ENCODE measurements at regions not wholly inside any gene's neighbourhood (a gene's known extent, or its start where the extent isn't known, plus 50 kb on each side); places are given as distances from the start of the nearest gene placed in this dataset.

GRCh38 chr1:221458447-221459156, 283.3 kb downstream of the DUSP10 start:
- WGBS (ENCODE audit: insufficient coverage) = no CpG with 5 or more reads among the region's 5 CpGs
- no peak overlapping the region for H3K27ac ChIP-seq (ENCODE audit: low read depth, low read length)
- no peaks in the 10 kb centered on the region for H3K4me1 ChIP-seq (ENCODE audit: control insufficient read depth, insufficient read depth, low read length)
- no peak overlapping the region for H3K4me3 ChIP-seq (ENCODE audit: low read depth, low read length)
- DNase-seq (ENCODE audit: low read depth in 4 of 6, low spot score in 6 of 6) = peak in 2 of 6 donors; percentile 20 to 34
- H3K27me3 ChIP-seq (ENCODE audit: control insufficient read depth, insufficient read depth, low read length) = no peaks in the 10 kb centered on the region
- no peaks in the 10 kb centered on the region for H3K9me3 ChIP-seq (ENCODE audit: control insufficient read depth, insufficient read depth, low read length)
- no peaks in the 10 kb centered on the region for H3K36me3 ChIP-seq (ENCODE audit: control insufficient read depth, insufficient read depth, low read length)

DNA sequence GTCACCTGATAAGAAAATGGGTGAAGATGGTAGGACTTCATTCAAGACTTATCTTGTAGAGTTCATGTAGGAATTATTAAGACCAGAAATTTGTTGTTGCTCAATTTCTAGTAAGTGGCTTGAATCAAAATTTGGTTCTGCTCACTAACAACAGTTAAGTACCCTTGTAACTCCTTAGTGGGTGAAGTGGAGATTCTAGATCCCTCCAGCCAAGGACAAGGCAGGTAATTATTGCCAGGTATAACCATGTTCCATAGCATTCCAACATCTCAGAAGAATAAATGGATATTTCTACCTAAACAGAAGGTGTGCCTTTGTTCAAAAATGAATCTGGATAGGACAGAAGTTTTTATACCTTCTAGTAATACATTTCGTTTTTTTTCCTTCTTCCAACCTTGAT, 282.3 kb downstream of the DUSP10 start:
- H3K27ac ChIP-seq (ENCODE audit: low read depth, low read length) = no peak overlapping the region
- WGBS (ENCODE audit: insufficient coverage) = no CpG with 5 or more reads among the region's 1 CpG
- no peak for DNase-seq (ENCODE audit: low read depth in 4 of 6, low spot score in 6 of 6)

GRCh38 chr1:221462345-221462744, 279.5 kb downstream of the DUSP10 start:
- Histone ChIP-seq H3K36me3 (ENCODE audit: control insufficient read depth, insufficient read depth, low read length) (no peaks in the 10 kb centered on the region), H3K4me3 (ENCODE audit: low read depth, low read length) (no peak overlapping the region), H3K4me1 (ENCODE audit: control insufficient read depth, insufficient read depth, low read length) (no peaks in the 10 kb centered on the region), H3K27ac (ENCODE audit: low read depth, low read length) (no peak overlapping the region), H3K9me3 (ENCODE audit: control insufficient read depth, insufficient read depth, low read length) (no peaks in the 10 kb centered on the region), H3K27me3 (ENCODE audit: control insufficient read depth, insufficient read depth, low read length) (no peaks in the 10 kb centered on the region)
- no peak for DNase-seq (ENCODE audit: low read depth in 4 of 6, low spot score in 6 of 6)
- whole genome bisulfite sequencing (ENCODE audit: insufficient coverage) = 56% methylated on average over 1 of the region's 1 CpG

More for the DNA sequence above, 282.3 kb downstream of the DUSP10 start:
- Histone ChIP-seq H3K27me3 (ENCODE audit: control insufficient read depth, insufficient read depth, low read length) (no peaks in the 10 kb centered on the region), H3K4me3 (ENCODE audit: low read depth, low read length) (no peak overlapping the region), H3K9me3 (ENCODE audit: control insufficient read depth, insufficient read depth, low read length) (no peaks in the 10 kb centered on the region), H3K4me1 (ENCODE audit: control insufficient read depth, insufficient read depth, low read length) (no peaks in the 10 kb centered on the region), H3K36me3 (ENCODE audit: control insufficient read depth, insufficient read depth, low read length) (no peaks in the 10 kb centered on the region)

- Histone ChIP-seq H3K27me3 (ENCODE audit: control insufficient read depth, insufficient read depth, low read length) (peaks cover under 1% of the 10 kb centered on the region), H3K27ac (ENCODE audit: low read depth, low read length) (no peak overlapping the region), H3K36me3 (ENCODE audit: control insufficient read depth, insufficient read depth, low read length) (no peaks in the 10 kb centered on the region), H3K4me1 (ENCODE audit: control insufficient read depth, insufficient read depth, low read length) (no peaks in the 10 kb centered on the region), H3K9me3 (ENCODE audit: control insufficient read depth, insufficient read depth, low read length) (no peaks in the 10 kb centered on the region), H3K4me3 (ENCODE audit: low read depth, low read length) (no peak overlapping the region)
- no peak for DNase-seq (ENCODE audit: low read depth in 4 of 6, low spot score in 6 of 6)
- WGBS (ENCODE audit: insufficient coverage) = no CpG with 5 or more reads among the region's 6 CpGs
These were observed 273.3 kb downstream of the DUSP10 start for GRCh38 chr1:221468546-221468945.

DNA sequence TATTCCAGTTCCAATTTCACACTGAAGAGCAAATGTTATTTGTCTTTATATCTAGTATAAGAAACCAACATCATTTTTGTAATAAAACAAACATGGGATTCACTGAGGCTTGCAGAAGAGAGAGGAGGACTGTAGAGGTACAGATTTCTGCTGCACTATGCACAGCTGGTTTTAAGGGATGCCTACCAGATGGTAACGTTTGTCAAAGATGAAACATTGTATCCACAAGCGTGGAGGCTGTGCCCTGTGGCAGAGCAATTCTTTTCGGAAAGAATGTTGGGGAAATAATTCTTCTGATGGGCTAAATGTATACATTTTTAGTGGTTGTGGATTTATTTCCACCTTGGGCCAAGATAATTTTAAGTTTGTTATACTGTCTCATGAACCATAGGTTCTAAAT, 272.4 kb downstream of the DUSP10 start:
- Histone ChIP-seq H3K4me3 (ENCODE audit: low read depth, low read length) (no peak overlapping the region), H3K27ac (ENCODE audit: low read depth, low read length) (no peak overlapping the region), H3K36me3 (ENCODE audit: control insufficient read depth, insufficient read depth, low read length) (no peaks in the 10 kb centered on the region), H3K4me1 (ENCODE audit: control insufficient read depth, insufficient read depth, low read length) (no peaks in the 10 kb centered on the region), H3K27me3 (ENCODE audit: control insufficient read depth, insufficient read depth, low read length) (peaks cover 2% of the 10 kb centered on the region), H3K9me3 (ENCODE audit: control insufficient read depth, insufficient read depth, low read length) (no peaks in the 10 kb centered on the region)
- DNase-seq (ENCODE audit: low read depth in 4 of 6, low spot score in 6 of 6) = peak in 1 of 6 donors; percentile 51
- WGBS (ENCODE audit: insufficient coverage) = 59% methylated on average over 3 of the region's 3 CpGs

DNA sequence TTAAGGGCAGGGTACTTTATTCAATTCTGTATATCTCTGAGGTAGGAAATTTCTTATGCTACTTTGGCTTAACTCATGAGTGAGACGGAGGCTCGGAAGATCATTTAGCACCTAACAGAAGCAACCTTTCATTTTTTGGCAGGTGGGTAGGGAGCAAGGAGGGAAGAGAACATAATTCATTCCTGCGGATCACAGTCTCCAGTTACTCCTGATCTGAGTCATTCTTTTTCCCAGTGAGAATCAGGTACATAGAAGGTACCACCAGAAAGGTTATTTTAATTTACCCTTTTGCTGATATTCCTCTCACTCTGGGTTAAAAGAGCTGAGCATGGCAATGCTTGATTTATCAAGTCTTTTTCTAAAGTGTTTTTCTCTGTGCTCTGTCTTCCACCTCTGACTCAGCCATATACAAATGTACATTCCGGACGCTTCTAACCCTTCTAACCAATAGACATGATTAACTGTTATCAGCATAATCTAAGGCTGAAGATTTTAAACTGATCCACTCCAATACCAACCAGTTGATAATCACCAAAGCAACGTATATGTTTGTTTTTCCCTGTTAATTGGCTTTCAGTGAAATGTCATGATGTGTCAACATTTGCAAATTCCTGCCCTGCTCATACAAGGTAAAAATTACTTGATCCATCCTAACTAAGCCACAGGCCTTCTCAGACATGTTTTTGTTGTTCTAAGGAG, 271.7 kb downstream of the DUSP10 start:
- Histone ChIP-seq H3K36me3 (ENCODE audit: control insufficient read depth, insufficient read depth, low read length) (no peaks in the 10 kb centered on the region), H3K4me3 (ENCODE audit: low read depth, low read length) (no peak overlapping the region), H3K27ac (ENCODE audit: low read depth, low read length) (no peak overlapping the region), H3K9me3 (ENCODE audit: control insufficient read depth, insufficient read depth, low read length) (no peaks in the 10 kb centered on the region), H3K27me3 (ENCODE audit: control insufficient read depth, insufficient read depth, low read length) (peaks cover 2% of the 10 kb centered on the region), H3K4me1 (ENCODE audit: control insufficient read depth, insufficient read depth, low read length) (no peaks in the 10 kb centered on the region)
- WGBS (ENCODE audit: insufficient coverage) = no CpG with 5 or more reads among the region's 6 CpGs
- peak in 1 of 6 donors; percentile 10 for DNase-seq (ENCODE audit: low read depth in 4 of 6, low spot score in 6 of 6)

DNA sequence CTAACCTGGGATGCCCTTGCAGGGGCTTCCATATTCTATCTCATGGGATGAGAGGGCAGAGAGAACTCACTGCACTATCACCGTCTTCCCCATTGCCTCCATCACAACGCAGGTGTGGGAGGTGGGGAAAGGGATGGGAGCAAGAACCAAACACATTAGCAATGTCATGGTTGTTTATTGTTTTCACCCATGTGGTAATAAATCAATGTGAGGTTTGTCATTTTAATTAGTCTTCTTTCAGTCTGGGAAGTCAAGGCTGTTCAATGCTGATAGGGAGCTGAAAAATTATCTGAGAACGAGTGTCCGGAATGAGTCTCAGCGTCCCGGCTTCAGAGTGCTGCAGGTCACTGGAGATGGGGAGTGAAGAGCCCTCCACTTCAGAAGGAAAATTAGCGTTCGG, 268.5 kb downstream of the DUSP10 start:
- 23% methylated on average over 6 of the region's 8 CpGs for WGBS (ENCODE audit: insufficient coverage)
- Histone ChIP-seq H3K27ac (ENCODE audit: low read depth, low read length) (no peak overlapping the region), H3K4me3 (ENCODE audit: low read depth, low read length) (no peak overlapping the region), H3K36me3 (ENCODE audit: control insufficient read depth, insufficient read depth, low read length) (no peaks in the 10 kb centered on the region), H3K27me3 (ENCODE audit: control insufficient read depth, insufficient read depth, low read length) (peaks cover 5% of the 10 kb centered on the region), H3K4me1 (ENCODE audit: control insufficient read depth, insufficient read depth, low read length) (no peaks in the 10 kb centered on the region), H3K9me3 (ENCODE audit: control insufficient read depth, insufficient read depth, low read length) (no peaks in the 10 kb centered on the region)
- DNase-seq (ENCODE audit: low read depth in 4 of 6, low spot score in 6 of 6) = no peak

GRCh38 chr1:221477252-221477651, 264.6 kb downstream of the DUSP10 start:
- Histone ChIP-seq H3K4me1 (ENCODE audit: control insufficient read depth, insufficient read depth, low read length) (no peaks in the 10 kb centered on the region), H3K9me3 (ENCODE audit: control insufficient read depth, insufficient read depth, low read length) (no peaks in the 10 kb centered on the region), H3K4me3 (ENCODE audit: low read depth, low read length) (no peak overlapping the region), H3K36me3 (ENCODE audit: control insufficient read depth, insufficient read depth, low read length) (no peaks in the 10 kb centered on the region), H3K27ac (ENCODE audit: low read depth, low read length) (no peak overlapping the region), H3K27me3 (ENCODE audit: control insufficient read depth, insufficient read depth, low read length) (peaks cover 5% of the 10 kb centered on the region)
- DNase-seq (ENCODE audit: low read depth in 4 of 6, low spot score in 6 of 6) = no peak
- WGBS (ENCODE audit: insufficient coverage) = 90% methylated on average over 2 of the region's 3 CpGs

DNA sequence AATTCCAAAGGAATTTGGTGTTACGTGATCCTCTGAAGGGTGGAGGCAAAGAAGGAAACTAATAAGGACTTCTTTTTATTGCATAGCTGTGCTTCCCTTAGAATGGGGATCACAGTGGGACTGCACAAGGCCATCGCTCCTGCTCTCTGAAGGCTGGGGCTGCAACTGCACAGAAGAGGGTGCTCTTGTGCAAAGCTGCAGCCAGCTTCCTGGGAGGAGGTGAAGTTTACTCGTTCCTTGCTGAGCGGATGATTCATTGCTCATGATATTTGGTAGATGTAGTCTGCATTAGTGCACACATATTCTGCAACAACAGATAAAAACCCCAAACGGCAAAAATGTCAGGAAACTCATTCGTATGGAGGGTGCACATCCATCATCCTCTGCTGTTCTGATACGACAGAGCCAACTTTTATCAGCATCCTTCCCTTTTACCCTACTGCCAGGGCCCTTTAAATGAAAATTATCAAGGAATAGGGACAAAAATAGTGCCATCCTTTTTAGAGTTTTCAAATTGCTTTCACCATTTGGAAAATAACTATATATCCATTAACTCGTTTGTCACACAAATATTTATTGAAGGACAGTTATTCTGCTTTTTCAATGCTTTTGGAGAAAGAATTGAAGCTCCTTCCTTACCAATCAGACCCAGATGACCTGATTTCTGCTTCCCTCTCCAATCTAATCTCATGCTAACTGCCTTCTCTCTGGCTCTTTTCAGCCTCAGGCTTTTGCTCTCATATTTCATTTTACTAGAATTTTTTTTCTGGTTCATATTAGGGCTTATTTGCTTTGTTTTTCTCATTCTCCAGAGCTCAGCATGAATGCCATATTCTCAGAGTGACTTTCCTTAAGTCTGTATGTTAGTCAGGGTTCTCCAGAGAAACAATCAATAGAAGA, 263.6 kb downstream of the DUSP10 start:
- Histone ChIP-seq H3K9me3 (ENCODE audit: control insufficient read depth, insufficient read depth, low read length) (no peaks in the 10 kb centered on the region), H3K27me3 (ENCODE audit: control insufficient read depth, insufficient read depth, low read length) (peaks cover 5% of the 10 kb centered on the region), H3K4me1 (ENCODE audit: control insufficient read depth, insufficient read depth, low read length) (no peaks in the 10 kb centered on the region), H3K36me3 (ENCODE audit: control insufficient read depth, insufficient read depth, low read length) (no peaks in the 10 kb centered on the region), H3K27ac (ENCODE audit: low read depth, low read length) (no peak overlapping the region), H3K4me3 (ENCODE audit: low read depth, low read length) (no peak overlapping the region)
- 29% methylated on average over 1 of the region's 8 CpGs for WGBS (ENCODE audit: insufficient coverage)
- DNase-seq (ENCODE audit: low read depth in 4 of 6, low spot score in 6 of 6) = peak in 4 of 6 donors; percentile 7 to 81 (median 41)
